Activated CD8-positive, alpha-beta T cell treated with anti-CD3 and anti-CD28 coated beads, Interleukin-2, amount 10 ng/mL, durations not matched to agents 7 days and 5 days (primary cell): ENCODE measurements at regions not wholly inside any gene's neighbourhood (a gene's known extent, or its start where the extent isn't known, plus 50 kb on each side); places are given as distances from the start of the nearest gene placed in this dataset.

Experiments used
- ATAC-seq: fragments of 150-1000 bp; cut with Tn5 transposase; one replicate; pipeline ENCODE4 v1.10.0; 2021; ENCODE audit warnings: moderate library complexity
- CTCF ChIA-PET: fragments of 350-600 bp; sonication (Branson Sonifier 250); formaldehyde crosslinking; loops from one replicate; lab custom pipeline; 2021; ENCODE audit warnings: antibody characterized with exemption; lab: Charles Lee
- POLR2A ChIA-PET: fragments of 350-600 bp; sonication (Branson Sonifier 250); formaldehyde crosslinking; loops from one replicate; lab custom pipeline; 2021; ENCODE audit warnings: antibody characterized with exemption; lab: Charles Lee
- DNase-seq: peaks from one replicate; pipeline ENCODE4 v3.0.0-alpha.2; 2020
- H3K27ac Mint-ChIP-seq: one replicate; pipeline ENCODE4 v1.8.0; 2021; ENCODE audit warnings: mild to moderate bottlenecking, mixed read lengths
- H3K27me3 Mint-ChIP-seq: one replicate; pipeline ENCODE4 v1.8.0; 2021; ENCODE audit warnings: low read depth, mixed read lengths
- H3K36me3 Mint-ChIP-seq: one replicate; pipeline ENCODE4 v1.8.0; 2021; ENCODE audit warnings: low read depth, mixed read lengths
- H3K4me1 Mint-ChIP-seq: one replicate; pipeline ENCODE4 v1.8.0; 2021; ENCODE audit warnings: low read depth, mixed read lengths
- H3K4me3 Mint-ChIP-seq: one replicate; pipeline ENCODE4 v1.8.0; 2021; ENCODE audit warnings: mild to moderate bottlenecking, mixed read lengths
- H3K9me3 Mint-ChIP-seq: one replicate; pipeline ENCODE4 v1.8.0; 2022; ENCODE audit warnings: mixed read lengths; ENCODE audit not compliant: insufficient read depth

- Mint-ChIP-seq H3K4me3 (no peak overlapping the region), H3K27ac (no peak overlapping the region), H3K36me3 (no peaks in the 10 kb centered on the region), H3K9me3 (no peaks in the 10 kb centered on the region), H3K27me3 (no peaks in the 10 kb centered on the region), H3K4me1 (no peaks in the 10 kb centered on the region)
- ChIA-PET POLR2A (no interaction called here), CTCF (no interaction called here)
- ATAC-seq (no peak), DNase-seq (no peak)
Observed at GRCh38 chr1:192011525-192011924, 146.7 kb upstream of the RGS18 start.

GRCh38 chr1:192022827-192023226, 135.4 kb upstream of the RGS18 start:
- no peaks in the 10 kb centered on the region for H3K27me3 Mint-ChIP-seq
- ChIA-PET POLR2A (no interaction called here), CTCF (no interaction called here)
- H3K36me3 Mint-ChIP-seq, result no peaks in the 10 kb centered on the region
- ATAC-seq (no peak), DNase-seq (no peak)
- H3K4me3 Mint-ChIP-seq, result no peak overlapping the region
- peaks cover 5% of the 10 kb centered on the region for H3K9me3 Mint-ChIP-seq
- no peaks in the 10 kb centered on the region for H3K4me1 Mint-ChIP-seq
- H3K27ac Mint-ChIP-seq, result no peak overlapping the region

GRCh38 chr1:192024881-192025280, 133.4 kb upstream of the RGS18 start:
- no peaks in the 10 kb centered on the region for H3K4me1 Mint-ChIP-seq
- POLR2A ChIA-PET, result no interaction called here
- CTCF ChIA-PET, result no interaction called here
- peaks cover 9% of the 10 kb centered on the region for H3K9me3 Mint-ChIP-seq
- H3K27me3 Mint-ChIP-seq, result no peaks in the 10 kb centered on the region
- H3K36me3 Mint-ChIP-seq, result no peaks in the 10 kb centered on the region
- DNase-seq, result no peak
- no peak overlapping the region for H3K4me3 Mint-ChIP-seq
- H3K27ac Mint-ChIP-seq, result no peak overlapping the region
- no peak for ATAC-seq

- CTCF ChIA-PET, result no interaction called here
Observed at GRCh38 chr1:192038567-192038966, 119.7 kb upstream of the RGS18 start.

GRCh38 chr1:192045131-192045530, 113.1 kb upstream of the RGS18 start:
- H3K36me3 Mint-ChIP-seq, result no peaks in the 10 kb centered on the region
- DNase-seq (no peak), ATAC-seq (no peak)
- no peak overlapping the region for H3K4me3 Mint-ChIP-seq
- ChIA-PET POLR2A (no interaction called here), CTCF (no interaction called here)
- H3K4me1 Mint-ChIP-seq, result no peaks in the 10 kb centered on the region
- H3K9me3 Mint-ChIP-seq, result no peaks in the 10 kb centered on the region
- H3K27me3 Mint-ChIP-seq, result no peaks in the 10 kb centered on the region
- no peak overlapping the region for H3K27ac Mint-ChIP-seq

More at GRCh38 chr1:192038567-192038966, 119.7 kb upstream of the RGS18 start:
- DNase-seq, result no peak
- Mint-ChIP-seq H3K27ac (no peak overlapping the region), H3K4me1 (no peaks in the 10 kb centered on the region), H3K9me3 (no peaks in the 10 kb centered on the region), H3K36me3 (no peaks in the 10 kb centered on the region), H3K27me3 (no peaks in the 10 kb centered on the region), H3K4me3 (no peak overlapping the region)
- POLR2A ChIA-PET, result no interaction called here
- ATAC-seq, result no peak

GRCh38 chr1:192053531-192053971, 104.7 kb upstream of the RGS18 start:
- DNase-seq (no peak), ATAC-seq (no peak)
- no peak overlapping the region for H3K27ac Mint-ChIP-seq
- CTCF ChIA-PET, result no interaction called here
- H3K9me3 Mint-ChIP-seq, result no peaks in the 10 kb centered on the region
- no peaks in the 10 kb centered on the region for H3K36me3 Mint-ChIP-seq
- no peak overlapping the region for H3K4me3 Mint-ChIP-seq
- H3K4me1 Mint-ChIP-seq, result no peaks in the 10 kb centered on the region
- POLR2A ChIA-PET, result no interaction called here
- H3K27me3 Mint-ChIP-seq, result no peaks in the 10 kb centered on the region

GRCh38 chr1:192057766-192058165, 100.5 kb upstream of the RGS18 start:
- ATAC-seq (no peak), DNase-seq (no peak)
- CTCF ChIA-PET, result no interaction called here
- POLR2A ChIA-PET, result no interaction called here
- H3K4me3 Mint-ChIP-seq, result no peak overlapping the region
- no peaks in the 10 kb centered on the region for H3K9me3 Mint-ChIP-seq
- no peak overlapping the region for H3K27ac Mint-ChIP-seq
- H3K4me1 Mint-ChIP-seq, result no peaks in the 10 kb centered on the region
- H3K36me3 Mint-ChIP-seq, result no peaks in the 10 kb centered on the region
- H3K27me3 Mint-ChIP-seq, result no peaks in the 10 kb centered on the region

- ATAC-seq, result no peak
- DNase-seq, result no peak
- Mint-ChIP-seq H3K36me3 (no peaks in the 10 kb centered on the region), H3K4me1 (no peaks in the 10 kb centered on the region), H3K9me3 (no peaks in the 10 kb centered on the region), H3K27ac (no peak overlapping the region), H3K4me3 (no peak overlapping the region), H3K27me3 (no peaks in the 10 kb centered on the region)
- ChIA-PET POLR2A (no interaction called here), CTCF (interaction anchor here (1.3 kb wide), 1 partner anchor 12 kb away, joined by 3 read pairs; no protein-coding TSS in a partner anchor)
Observed at GRCh38 chr1:192059407-192059806, 98.9 kb upstream of the RGS18 start.

GRCh38 chr1:192061556-192061955, 96.7 kb upstream of the RGS18 start:
- POLR2A ChIA-PET, result no interaction called here
- ATAC-seq, result no peak
- no peaks in the 10 kb centered on the region for H3K9me3 Mint-ChIP-seq

GRCh38 chr1:192065087-192065486, 93.2 kb upstream of the RGS18 start:
- no peaks in the 10 kb centered on the region for H3K36me3 Mint-ChIP-seq

More at GRCh38 chr1:192061556-192061955, 96.7 kb upstream of the RGS18 start:
- no peaks in the 10 kb centered on the region for H3K36me3 Mint-ChIP-seq
- H3K27me3 Mint-ChIP-seq, result no peaks in the 10 kb centered on the region
- H3K27ac Mint-ChIP-seq, result no peak overlapping the region
- H3K4me1 Mint-ChIP-seq, result no peaks in the 10 kb centered on the region
- CTCF ChIA-PET, result no interaction called here
- no peak for DNase-seq
- no peak overlapping the region for H3K4me3 Mint-ChIP-seq

GRCh38 chr1:192066202-192066601, 92.1 kb upstream of the RGS18 start:
- ATAC-seq (no peak), DNase-seq (no peak)
- H3K27ac Mint-ChIP-seq, result no peak overlapping the region
- no peaks in the 10 kb centered on the region for H3K9me3 Mint-ChIP-seq
- POLR2A ChIA-PET, result no interaction called here
- no peak overlapping the region for H3K4me3 Mint-ChIP-seq
- CTCF ChIA-PET, result no interaction called here
- no peaks in the 10 kb centered on the region for H3K4me1 Mint-ChIP-seq
- no peaks in the 10 kb centered on the region for H3K27me3 Mint-ChIP-seq
- H3K36me3 Mint-ChIP-seq, result no peaks in the 10 kb centered on the region

More at GRCh38 chr1:192065087-192065486, 93.2 kb upstream of the RGS18 start:
- POLR2A ChIA-PET, result no interaction called here
- Mint-ChIP-seq H3K4me1 (no peaks in the 10 kb centered on the region), H3K9me3 (no peaks in the 10 kb centered on the region), H3K27me3 (no peaks in the 10 kb centered on the region), H3K4me3 (no peak overlapping the region), H3K27ac (no peak overlapping the region)
- CTCF ChIA-PET, result no interaction called here
- ATAC-seq (no peak), DNase-seq (no peak)

GRCh38 chr1:192067360-192067759, 90.9 kb upstream of the RGS18 start:
- CTCF ChIA-PET, result no interaction called here
- no peak for ATAC-seq
- no peak overlapping the region for H3K4me3 Mint-ChIP-seq

GRCh38 chr1:192070213-192070612, 88.0 kb upstream of the RGS18 start:
- DNase-seq (no peak), ATAC-seq (no peak)
- no peaks in the 10 kb centered on the region for H3K4me1 Mint-ChIP-seq
- no peak overlapping the region for H3K4me3 Mint-ChIP-seq
- POLR2A ChIA-PET, result no interaction called here
- CTCF ChIA-PET, result no interaction called here
- no peaks in the 10 kb centered on the region for H3K36me3 Mint-ChIP-seq
- no peak overlapping the region for H3K27ac Mint-ChIP-seq
- no peaks in the 10 kb centered on the region for H3K9me3 Mint-ChIP-seq
- H3K27me3 Mint-ChIP-seq, result no peaks in the 10 kb centered on the region

More at GRCh38 chr1:192067360-192067759, 90.9 kb upstream of the RGS18 start:
- Mint-ChIP-seq H3K4me1 (no peaks in the 10 kb centered on the region), H3K27me3 (no peaks in the 10 kb centered on the region), H3K36me3 (no peaks in the 10 kb centered on the region), H3K27ac (no peak overlapping the region), H3K9me3 (no peaks in the 10 kb centered on the region)
- POLR2A ChIA-PET, result no interaction called here
- no peak for DNase-seq
